Neural cell (in vitro differentiated cells): ENCODE measurements at regions not wholly inside any gene's neighbourhood (a gene's known extent, or its start where the extent isn't known, plus 50 kb on each side); places are given as distances from the start of the nearest gene placed in this dataset.

Experiments
- H2AFZ ChIP-seq: fragments of 200-600, 300-800 bp; sonication (generic), shearing (Covaris generic); 2 replicates; pipeline ENCODE4 v1.6.0; 2014; ENCODE audit warnings: low read depth, mild to moderate bottlenecking, antibody characterized with exemption, low read length, moderate library complexity
- H3F3A ChIP-seq: fragments of 200-600 bp; shearing (Covaris generic); 2 replicates; pipeline ENCODE4 v1.6.1; 2016; ENCODE audit warnings: mild to moderate bottlenecking, moderate library complexity, mixed read lengths, antibody characterized with exemption, low read length; ENCODE audit not compliant: insufficient read depth, poor library complexity, severe bottlenecking
- H3K27ac ChIP-seq: fragments of 200-600, 300-800 bp; sonication (generic), shearing (Covaris generic); 2 replicates; pipeline ENCODE4 v1.5.1; 2014; ENCODE audit warnings: mild to moderate bottlenecking, low read length, moderate library complexity
- H3K27me3 ChIP-seq: fragments of 300-800, 200-600 bp; sonication (generic), shearing (Covaris generic); 2 replicates; pipeline ENCODE4 v1.6.0; 2014; ENCODE audit warnings: mild to moderate bottlenecking, low read depth, low read length, moderate library complexity; ENCODE audit not compliant: insufficient read depth
- H3K36me3 ChIP-seq: fragments of 300-800, 200-600 bp; sonication (generic), shearing (Covaris generic); 2 replicates; pipeline ENCODE4 v1.5.1; 2014; ENCODE audit warnings: mild to moderate bottlenecking, antibody characterized with exemption, low read length, moderate library complexity; ENCODE audit not compliant: insufficient read depth
- H3K4me2 ChIP-seq: fragments of 300-800, 200-600 bp; sonication (generic), shearing (Covaris generic); 2 replicates; pipeline ENCODE4 v1.6.0; 2014; ENCODE audit warnings: mild to moderate bottlenecking, low read length
- H3K4me3 ChIP-seq: fragments of 300-800, 200-600 bp; sonication (generic), shearing (Covaris generic); 2 replicates; pipeline ENCODE4 v1.5.1; 2014; ENCODE audit warnings: mild to moderate bottlenecking, low read length, moderate library complexity
- H3K79me2 ChIP-seq: fragments of 200-600 bp; shearing (Covaris generic); replicated peaks from 2 replicates; pipeline ENCODE4 v1.6.0; 2014; ENCODE audit warnings: mild to moderate bottlenecking, low read length, moderate library complexity; ENCODE audit not compliant: insufficient read depth
- H3K9ac ChIP-seq: fragments of 300-800, 200-600 bp; sonication (generic), shearing (Covaris generic); 2 replicates; pipeline ENCODE4 v1.6.1; 2016; ENCODE audit warnings: mild to moderate bottlenecking, low read length, mixed read lengths
- H3K9me2 ChIP-seq: fragments of 200-600 bp; shearing (Covaris generic); 2 replicates; pipeline ENCODE4 v1.6.1; 2016; ENCODE audit warnings: mild to moderate bottlenecking, low read length, mixed read lengths; ENCODE audit not compliant: insufficient read depth
- H3K9me3 ChIP-seq: fragments of 200-600, 300-800 bp; sonication (generic), shearing (Covaris generic); 2 replicates; pipeline ENCODE4 v1.6.1; 2016; ENCODE audit warnings: mild to moderate bottlenecking, mixed run types, low read length, moderate library complexity, mixed read lengths
- H4K20me1 ChIP-seq: fragments of 200-600 bp; shearing (Covaris generic); 2 replicates; pipeline ENCODE4 v1.6.1; 2016; ENCODE audit warnings: mild to moderate bottlenecking, mixed run types; ENCODE audit not compliant: insufficient read depth
- EP300 ChIP-seq: fragments of 450-650 bp; conservative IDR thresholded peaks from 2 replicates; pipeline ENCODE4 v1.6.1; 2014; ENCODE audit warnings: antibody characterized with exemption, mild to moderate bottlenecking, moderate library complexity; ENCODE audit not compliant: poor library complexity, severe bottlenecking
- EZH2 ChIP-seq: fragments of 200-600, 300-800 bp; shearing (Covaris generic), sonication (generic); IDR thresholded peaks from 2 replicates; pipeline ENCODE4 v1.6.1; 2014; ENCODE audit warnings: antibody characterized with exemption, low read length, borderline replicate concordance, mild to moderate bottlenecking; ENCODE audit not compliant: insufficient read depth, poor library complexity, severe bottlenecking
- MXI1 ChIP-seq: fragments of 450-650 bp; conservative IDR thresholded peaks from 2 replicates; pipeline ENCODE4 v1.6.1; 2014; ENCODE audit warnings: antibody characterized with exemption, mild to moderate bottlenecking; ENCODE audit not compliant: poor library complexity, severe bottlenecking
- POLR2AphosphoS5 ChIP-seq: IDR thresholded peaks from 2 replicates; pipeline ENCODE4 v1.6.1; 2012
- RAD21 ChIP-seq: fragments of 450-650 bp; conservative IDR thresholded peaks from 2 replicates; pipeline ENCODE4 v1.6.1; 2014; ENCODE audit warnings: antibody characterized with exemption, mild to moderate bottlenecking, moderate library complexity
- SMC3 ChIP-seq: fragments of 450-650 bp; conservative IDR thresholded peaks from 2 replicates; pipeline ENCODE4 v1.6.1; 2014; ENCODE audit warnings: antibody characterized with exemption, mild to moderate bottlenecking, moderate library complexity; ENCODE audit not compliant: poor library complexity
- TAF1 ChIP-seq: IDR thresholded peaks from 2 replicates; pipeline ENCODE4 v1.6.1; 2012; ENCODE audit warnings: low read depth
- TF ChIP-seq, protein P1 (sequence below): IDR thresholded peaks from 2 replicates; pipeline ENCODE4 v1.6.1; 2012; ENCODE audit warnings: borderline replicate concordance
- TF ChIP-seq, protein P2 (sequence below): fragments of 450-650 bp; IDR thresholded peaks from 2 replicates; pipeline ENCODE4 v1.5.1; 2014; ENCODE audit warnings: antibody characterized with exemption, mild to moderate bottlenecking, moderate library complexity; ENCODE audit not compliant: poor library complexity, severe bottlenecking

GRCh38 chr2:225310745-225311144 is 88.8 kb upstream of the NYAP2 start:
- H3K9ac ChIP-seq, result no peak overlapping the region
- TF ChIP-seq SMC3 (no peak), MXI1 (no peak), RAD21 (no peak), POLR2AphosphoS5 (no peak), EZH2 (no peak), TAF1 (no peak), EP300 (no peak)
- TF ChIP-seq, protein P1, sequence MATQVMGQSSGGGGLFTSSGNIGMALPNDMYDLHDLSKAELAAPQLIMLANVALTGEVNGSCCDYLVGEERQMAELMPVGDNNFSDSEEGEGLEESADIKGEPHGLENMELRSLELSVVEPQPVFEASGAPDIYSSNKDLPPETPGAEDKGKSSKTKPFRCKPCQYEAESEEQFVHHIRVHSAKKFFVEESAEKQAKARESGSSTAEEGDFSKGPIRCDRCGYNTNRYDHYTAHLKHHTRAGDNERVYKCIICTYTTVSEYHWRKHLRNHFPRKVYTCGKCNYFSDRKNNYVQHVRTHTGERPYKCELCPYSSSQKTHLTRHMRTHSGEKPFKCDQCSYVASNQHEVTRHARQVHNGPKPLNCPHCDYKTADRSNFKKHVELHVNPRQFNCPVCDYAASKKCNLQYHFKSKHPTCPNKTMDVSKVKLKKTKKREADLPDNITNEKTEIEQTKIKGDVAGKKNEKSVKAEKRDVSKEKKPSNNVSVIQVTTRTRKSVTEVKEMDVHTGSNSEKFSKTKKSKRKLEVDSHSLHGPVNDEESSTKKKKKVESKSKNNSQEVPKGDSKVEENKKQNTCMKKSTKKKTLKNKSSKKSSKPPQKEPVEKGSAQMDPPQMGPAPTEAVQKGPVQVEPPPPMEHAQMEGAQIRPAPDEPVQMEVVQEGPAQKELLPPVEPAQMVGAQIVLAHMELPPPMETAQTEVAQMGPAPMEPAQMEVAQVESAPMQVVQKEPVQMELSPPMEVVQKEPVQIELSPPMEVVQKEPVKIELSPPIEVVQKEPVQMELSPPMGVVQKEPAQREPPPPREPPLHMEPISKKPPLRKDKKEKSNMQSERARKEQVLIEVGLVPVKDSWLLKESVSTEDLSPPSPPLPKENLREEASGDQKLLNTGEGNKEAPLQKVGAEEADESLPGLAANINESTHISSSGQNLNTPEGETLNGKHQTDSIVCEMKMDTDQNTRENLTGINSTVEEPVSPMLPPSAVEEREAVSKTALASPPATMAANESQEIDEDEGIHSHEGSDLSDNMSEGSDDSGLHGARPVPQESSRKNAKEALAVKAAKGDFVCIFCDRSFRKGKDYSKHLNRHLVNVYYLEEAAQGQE, result no peak
- TF ChIP-seq, protein P2, sequence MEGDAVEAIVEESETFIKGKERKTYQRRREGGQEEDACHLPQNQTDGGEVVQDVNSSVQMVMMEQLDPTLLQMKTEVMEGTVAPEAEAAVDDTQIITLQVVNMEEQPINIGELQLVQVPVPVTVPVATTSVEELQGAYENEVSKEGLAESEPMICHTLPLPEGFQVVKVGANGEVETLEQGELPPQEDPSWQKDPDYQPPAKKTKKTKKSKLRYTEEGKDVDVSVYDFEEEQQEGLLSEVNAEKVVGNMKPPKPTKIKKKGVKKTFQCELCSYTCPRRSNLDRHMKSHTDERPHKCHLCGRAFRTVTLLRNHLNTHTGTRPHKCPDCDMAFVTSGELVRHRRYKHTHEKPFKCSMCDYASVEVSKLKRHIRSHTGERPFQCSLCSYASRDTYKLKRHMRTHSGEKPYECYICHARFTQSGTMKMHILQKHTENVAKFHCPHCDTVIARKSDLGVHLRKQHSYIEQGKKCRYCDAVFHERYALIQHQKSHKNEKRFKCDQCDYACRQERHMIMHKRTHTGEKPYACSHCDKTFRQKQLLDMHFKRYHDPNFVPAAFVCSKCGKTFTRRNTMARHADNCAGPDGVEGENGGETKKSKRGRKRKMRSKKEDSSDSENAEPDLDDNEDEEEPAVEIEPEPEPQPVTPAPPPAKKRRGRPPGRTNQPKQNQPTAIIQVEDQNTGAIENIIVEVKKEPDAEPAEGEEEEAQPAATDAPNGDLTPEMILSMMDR, result no peak
- H3K4me2 ChIP-seq, result no peak overlapping the region
- H2AFZ ChIP-seq, result no peak overlapping the region
- no peaks in the 10 kb centered on the region for H3K9me2 ChIP-seq
- no peak overlapping the region for H3K27ac ChIP-seq
- no peaks in the 10 kb centered on the region for H3K79me2 ChIP-seq
- H4K20me1 ChIP-seq, result no peaks in the 10 kb centered on the region
- no peaks in the 10 kb centered on the region for H3K27me3 ChIP-seq
- H3F3A ChIP-seq, result no peaks in the 10 kb centered on the region
- no peaks in the 10 kb centered on the region for H3K36me3 ChIP-seq
- H3K4me3 ChIP-seq, result no peak overlapping the region
- no peaks in the 10 kb centered on the region for H3K9me3 ChIP-seq

GRCh38 chr2:225309516-225309915 is 90.0 kb upstream of the NYAP2 start:
- no peaks in the 10 kb centered on the region for H3K27me3 ChIP-seq
- H4K20me1 ChIP-seq, result no peaks in the 10 kb centered on the region
- no peak overlapping the region for H3K4me2 ChIP-seq
- H2AFZ ChIP-seq, result no peak overlapping the region
- TF ChIP-seq, protein P1, result no peak
- no peak for TF ChIP-seq SMC3
- TF ChIP-seq, protein P2, result no peak
- TF ChIP-seq RAD21, result no peak
- no peak for TF ChIP-seq EP300
- no peak for TF ChIP-seq MXI1
- no peak for TF ChIP-seq POLR2AphosphoS5
- no peak for TF ChIP-seq EZH2
- no peak for TF ChIP-seq TAF1
- no peaks in the 10 kb centered on the region for H3F3A ChIP-seq
- no peaks in the 10 kb centered on the region for H3K9me2 ChIP-seq
- H3K9me3 ChIP-seq, result no peaks in the 10 kb centered on the region
- no peaks in the 10 kb centered on the region for H3K36me3 ChIP-seq
- no peak overlapping the region for H3K9ac ChIP-seq
- H3K4me3 ChIP-seq, result no peak overlapping the region
- no peaks in the 10 kb centered on the region for H3K79me2 ChIP-seq
- H3K27ac ChIP-seq, result no peak overlapping the region
